Brain microvascular endothelial cell (primary cell): ENCODE measurements at regions not wholly inside any gene's neighbourhood (a gene's known extent, or its start where the extent isn't known, plus 50 kb on each side); places are given as distances from the start of the nearest gene placed in this dataset.

Source experiments
- DNase-seq: peaks from one replicate; pipeline ENCODE4 v3.0.0-alpha.2; 2020
- H3K27ac ChIP-seq: fragments of 250-450 bp; sonication (Bioruptor Pico); 2 replicates; pipeline ENCODE4 v1.5.1; 2020; ENCODE audit warnings: mild to moderate bottlenecking, moderate library complexity
- H3K27me3 ChIP-seq: fragments of 250-450 bp; sonication (Bioruptor Pico); replicated peaks from 2 replicates; pipeline ENCODE4 v1.5.1; 2020; ENCODE audit warnings: mild to moderate bottlenecking
- H3K36me3 ChIP-seq: fragments of 250-450 bp; sonication (Bioruptor Pico); replicated peaks from 2 replicates; pipeline ENCODE4 v1.5.1; 2020; ENCODE audit warnings: mild to moderate bottlenecking
- H3K4me3 ChIP-seq: 2 replicates; pipeline ENCODE4 v1.5.1; 2011; ENCODE audit warnings: low read depth, mild to moderate bottlenecking, control low read depth, low read length, moderate library complexity
- CTCF ChIP-seq: IDR thresholded peaks from 2 replicates; pipeline ENCODE4 v1.5.1; 2011; ENCODE audit warnings: low read depth, mild to moderate bottlenecking, moderate library complexity, low read length, control low read depth, inconsistent platforms; ENCODE audit errors: missing control alignments
- in situ Hi-C: cut with HindIII; loops from 2 replicates; pipeline ENCODE4 v1.10.0; 2017; ENCODE audit warnings: low sequenced_read_pairs, low pct_ligation_motif_present

GRCh38 chr1:188424176-188424575, 1595.4 kb downstream of the PLA2G4A start:
- Histone ChIP-seq H3K4me3 (no peak overlapping the region), H3K27ac (no peak overlapping the region), H3K36me3 (no peaks in the 10 kb centered on the region), H3K27me3 (no peaks in the 10 kb centered on the region)
- TF ChIP-seq CTCF: no peak
- DNase-seq: no peak
- in situ Hi-C loops: no loop called here

GRCh38 chr1:188425687-188426086, 1596.9 kb downstream of the PLA2G4A start:
- TF ChIP-seq CTCF: no peak
- Histone ChIP-seq H3K4me3 (no peak overlapping the region), H3K27ac (peak overlapping the region; percentile 42), H3K36me3 (no peaks in the 10 kb centered on the region), H3K27me3 (no peaks in the 10 kb centered on the region)
- in situ Hi-C loops: no loop called here
- DNase-seq: peak; percentile 12

GRCh38 chr1:188426561-188426960, 1597.8 kb downstream of the PLA2G4A start:
- in situ Hi-C loops: no loop called here
- no peak for TF ChIP-seq CTCF
- H3K27ac ChIP-seq: no peak overlapping the region
- H3K27me3 ChIP-seq: no peaks in the 10 kb centered on the region
- no peak for DNase-seq
- no peak overlapping the region for H3K4me3 ChIP-seq
- H3K36me3 ChIP-seq: no peaks in the 10 kb centered on the region

GRCh38 chr1:188427642-188428041, 1598.9 kb downstream of the PLA2G4A start:
- H3K27ac ChIP-seq: no peak overlapping the region
- H3K36me3 ChIP-seq: no peaks in the 10 kb centered on the region
- no peak for DNase-seq
- H3K27me3 ChIP-seq: no peaks in the 10 kb centered on the region
- in situ Hi-C loops: no loop called here
- no peak for TF ChIP-seq CTCF
- no peak overlapping the region for H3K4me3 ChIP-seq

GRCh38 chr1:188429386-188429785, 1600.6 kb downstream of the PLA2G4A start:
- H3K27ac ChIP-seq: no peak overlapping the region
- in situ Hi-C loops: no loop called here

More at GRCh38 chr1:188429386-188429785, 1600.6 kb downstream of the PLA2G4A start:
- TF ChIP-seq CTCF: no peak
- no peak for DNase-seq
- H3K36me3 ChIP-seq: no peaks in the 10 kb centered on the region
- no peaks in the 10 kb centered on the region for H3K27me3 ChIP-seq
- no peak overlapping the region for H3K4me3 ChIP-seq
